ENCODE measurements at regions not wholly inside any gene's neighbourhood (a gene's known extent, or its start where the extent isn't known, plus 50 kb on each side); places are given as distances from the start of the nearest gene placed in this dataset.

DNA sequence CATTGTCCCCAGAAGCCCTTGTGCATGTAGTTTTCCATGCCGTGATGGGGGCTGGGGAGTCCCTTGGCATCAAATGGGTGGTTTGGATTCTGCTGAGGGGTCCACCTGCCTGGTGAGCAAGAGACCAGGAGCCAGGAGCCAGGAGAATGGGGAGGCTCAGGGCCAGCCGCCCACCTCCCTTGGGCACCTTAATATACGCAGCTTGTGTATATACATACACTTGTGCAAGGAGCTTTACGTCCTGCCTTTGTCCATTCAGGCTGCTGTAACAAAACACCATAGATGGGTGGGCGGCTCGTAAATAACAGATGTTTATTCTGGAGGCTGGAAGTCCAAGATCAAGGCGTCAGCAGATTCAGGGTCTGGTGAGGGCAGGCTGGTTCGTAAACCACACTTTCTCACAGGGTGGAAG lies 62.5 kb downstream of the SMIM38 start:
- H4K20me1 ChIP-seq (ENCODE audit: insufficient read depth, low read length), result no peaks in the 10 kb centered on the region
- no peak for TF ChIP-seq EZH2phosphoT487 (IDR thresholded peaks at IDR 0.05; ENCODE audit: low read depth)
- TF ChIP-seq, protein P1, sequence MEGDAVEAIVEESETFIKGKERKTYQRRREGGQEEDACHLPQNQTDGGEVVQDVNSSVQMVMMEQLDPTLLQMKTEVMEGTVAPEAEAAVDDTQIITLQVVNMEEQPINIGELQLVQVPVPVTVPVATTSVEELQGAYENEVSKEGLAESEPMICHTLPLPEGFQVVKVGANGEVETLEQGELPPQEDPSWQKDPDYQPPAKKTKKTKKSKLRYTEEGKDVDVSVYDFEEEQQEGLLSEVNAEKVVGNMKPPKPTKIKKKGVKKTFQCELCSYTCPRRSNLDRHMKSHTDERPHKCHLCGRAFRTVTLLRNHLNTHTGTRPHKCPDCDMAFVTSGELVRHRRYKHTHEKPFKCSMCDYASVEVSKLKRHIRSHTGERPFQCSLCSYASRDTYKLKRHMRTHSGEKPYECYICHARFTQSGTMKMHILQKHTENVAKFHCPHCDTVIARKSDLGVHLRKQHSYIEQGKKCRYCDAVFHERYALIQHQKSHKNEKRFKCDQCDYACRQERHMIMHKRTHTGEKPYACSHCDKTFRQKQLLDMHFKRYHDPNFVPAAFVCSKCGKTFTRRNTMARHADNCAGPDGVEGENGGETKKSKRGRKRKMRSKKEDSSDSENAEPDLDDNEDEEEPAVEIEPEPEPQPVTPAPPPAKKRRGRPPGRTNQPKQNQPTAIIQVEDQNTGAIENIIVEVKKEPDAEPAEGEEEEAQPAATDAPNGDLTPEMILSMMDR (IDR thresholded peaks at IDR 0.05; ENCODE audit: low read depth, low read length), result no peak
- no peak overlapping the region for H3K9ac ChIP-seq (ENCODE audit: low read length)
- H3K4me3 ChIP-seq (ENCODE audit: low read length), result no peak overlapping the region
- peaks cover 9% of the 10 kb centered on the region for H3K4me1 ChIP-seq (ENCODE audit: low read length)
- H3K27ac ChIP-seq (ENCODE audit: low read length), result no peak overlapping the region
- H3K27me3 ChIP-seq (ENCODE audit: low read depth, low read length), result peaks cover 18% of the 10 kb centered on the region
- H3K36me3 ChIP-seq (replicated peaks; ENCODE audit: low read depth, low read length), result peaks cover 6% of the 10 kb centered on the region
- no peaks in the 10 kb centered on the region for H3K79me2 ChIP-seq (ENCODE audit: low read length)
- no peak overlapping the region for H3K4me2 ChIP-seq (ENCODE audit: low read length)
- H2AFZ ChIP-seq (ENCODE audit: low read depth, low read length), result no peak overlapping the region
- no peaks in the 10 kb centered on the region for H3K9me3 ChIP-seq (ENCODE audit: insufficient read depth, low read length)

DNA sequence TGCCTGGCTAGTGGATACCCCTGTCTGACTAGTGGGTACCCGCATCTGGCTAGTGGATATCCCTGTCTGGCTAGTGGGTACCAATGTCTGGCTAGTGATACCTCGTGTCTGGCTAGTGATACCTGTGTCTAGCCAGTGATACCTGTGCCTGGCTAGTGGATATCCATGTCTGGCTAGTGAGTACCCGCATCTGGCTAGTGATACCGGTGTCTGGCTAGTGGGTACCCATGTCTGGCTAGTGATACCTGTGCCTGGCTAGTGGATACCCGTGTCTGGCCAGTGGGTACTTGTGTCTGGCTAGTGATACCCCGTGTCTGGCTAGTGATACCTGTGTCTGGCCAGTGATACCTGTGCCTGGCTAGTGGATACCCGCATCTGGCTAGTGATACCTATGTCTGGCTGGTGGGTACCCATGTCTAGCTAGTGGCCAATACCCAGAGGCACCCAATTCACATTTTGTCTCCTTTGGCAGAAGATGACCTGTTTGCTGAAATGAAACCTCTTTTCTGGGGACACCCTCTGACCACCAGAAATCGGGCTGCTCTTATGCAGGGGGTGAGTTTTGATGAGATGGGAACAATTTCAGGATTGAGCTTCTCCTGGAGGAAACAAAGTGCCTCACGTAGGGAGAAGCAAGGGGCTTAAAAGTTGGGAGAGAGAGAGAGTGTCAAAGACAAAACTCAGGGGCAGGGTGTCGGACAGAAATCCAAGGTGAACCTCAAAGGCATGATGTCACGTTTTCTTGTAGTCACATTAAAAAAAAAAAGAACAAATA lies 63.4 kb downstream of the SMIM38 start:
- Histone ChIP-seq H4K20me1 (ENCODE audit: insufficient read depth, low read length) (no peaks in the 10 kb centered on the region), H3K27ac (ENCODE audit: low read length) (no peak overlapping the region), H3K27me3 (ENCODE audit: low read depth, low read length) (peaks cover 25% of the 10 kb centered on the region), H3K4me3 (ENCODE audit: low read length) (no peak overlapping the region), H3K36me3 (replicated peaks; ENCODE audit: low read depth, low read length) (peaks cover 2% of the 10 kb centered on the region), H3K4me1 (ENCODE audit: low read length) (peaks cover under 1% of the 10 kb centered on the region; the same call in 1 of the 2 replicates), H3K9me3 (ENCODE audit: insufficient read depth, low read length) (no peaks in the 10 kb centered on the region), H3K79me2 (ENCODE audit: low read length) (no peaks in the 10 kb centered on the region), H3K9ac (ENCODE audit: low read length) (no peak overlapping the region), H2AFZ (ENCODE audit: low read depth, low read length) (no peak overlapping the region), H3K4me2 (ENCODE audit: low read length) (no peak overlapping the region)
- TF ChIP-seq, protein P1 (IDR thresholded peaks at IDR 0.05; ENCODE audit: low read depth, low read length), result no peak
- TF ChIP-seq EZH2phosphoT487 (IDR thresholded peaks at IDR 0.05; ENCODE audit: low read depth), result no peak

DNA sequence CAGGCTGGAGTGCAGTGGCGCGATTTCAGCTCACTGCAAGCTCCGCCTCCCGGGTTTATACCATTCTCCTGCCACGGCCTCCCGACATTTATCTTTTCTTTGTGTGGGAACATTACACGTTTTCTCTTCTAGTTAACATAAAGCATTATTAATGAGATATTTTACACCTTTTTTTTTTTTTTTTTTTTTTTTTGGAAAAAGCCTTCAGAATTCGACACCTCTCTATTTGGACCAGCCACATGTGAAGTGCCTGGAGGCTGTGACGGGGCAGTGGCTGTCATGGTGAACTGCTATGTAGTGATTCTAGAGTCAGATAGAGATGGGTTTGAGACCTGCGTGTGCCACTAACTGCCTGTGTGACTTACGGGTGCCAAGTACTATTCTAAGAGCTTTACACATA lies 64.3 kb downstream of the SMIM38 start:
- H3K79me2 ChIP-seq (ENCODE audit: low read length), result no peaks in the 10 kb centered on the region
- no peaks in the 10 kb centered on the region for H3K36me3 ChIP-seq (replicated peaks; ENCODE audit: low read depth, low read length)
- no peak for TF ChIP-seq EZH2phosphoT487 (IDR thresholded peaks at IDR 0.05; ENCODE audit: low read depth)
- TF ChIP-seq, protein P1 (IDR thresholded peaks at IDR 0.05; ENCODE audit: low read depth, low read length), result no peak
- H4K20me1 ChIP-seq (ENCODE audit: insufficient read depth, low read length), result no peaks in the 10 kb centered on the region
- no peak overlapping the region for H3K27ac ChIP-seq (ENCODE audit: low read length)
- H3K4me2 ChIP-seq (ENCODE audit: low read length), result no peak overlapping the region
- no peak overlapping the region for H3K4me3 ChIP-seq (ENCODE audit: low read length)
- no peak overlapping the region for H3K9ac ChIP-seq (ENCODE audit: low read length)
- H3K9me3 ChIP-seq (ENCODE audit: insufficient read depth, low read length), result no peaks in the 10 kb centered on the region
- no peaks in the 10 kb centered on the region for H3K4me1 ChIP-seq (ENCODE audit: low read length)
- H2AFZ ChIP-seq (ENCODE audit: low read depth, low read length), result no peak overlapping the region
- H3K27me3 ChIP-seq (ENCODE audit: low read depth, low read length), result peaks cover 28% of the 10 kb centered on the region

DNA sequence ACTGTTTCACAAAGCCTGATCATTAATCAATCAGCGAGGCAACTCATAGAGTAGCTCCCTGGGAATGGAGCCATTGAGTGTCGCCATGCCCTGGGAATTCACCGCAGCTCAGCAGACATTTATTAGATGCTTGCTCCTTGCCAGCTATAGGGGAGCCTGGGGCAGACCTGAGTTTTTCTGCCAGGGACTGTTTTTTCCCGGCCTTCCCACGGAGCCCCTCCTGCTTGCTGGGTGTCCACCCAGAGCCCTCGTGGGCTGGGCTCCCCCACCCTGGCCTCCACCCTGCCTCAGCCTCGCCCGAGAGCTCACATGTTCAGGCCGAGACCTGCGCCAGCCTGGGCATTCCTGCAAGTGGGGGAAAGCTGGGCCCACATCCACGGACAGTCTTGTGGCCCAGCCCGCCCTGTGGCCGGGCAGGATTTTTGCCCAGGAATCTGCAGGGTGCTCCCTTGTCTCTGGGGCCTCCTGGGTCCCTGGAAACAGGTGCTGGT lies 64.9 kb downstream of the SMIM38 start:
- peaks cover 35% of the 10 kb centered on the region for H3K27me3 ChIP-seq (ENCODE audit: low read depth, low read length)
- no peak overlapping the region for H3K4me2 ChIP-seq (ENCODE audit: low read length)

More for the DNA sequence above, 64.9 kb downstream of the SMIM38 start:
- Histone ChIP-seq H3K27ac (ENCODE audit: low read length) (no peak overlapping the region), H3K9ac (ENCODE audit: low read length) (no peak overlapping the region), H3K79me2 (ENCODE audit: low read length) (no peaks in the 10 kb centered on the region), H3K4me1 (ENCODE audit: low read length) (no peaks in the 10 kb centered on the region), H3K36me3 (replicated peaks; ENCODE audit: low read depth, low read length) (no peaks in the 10 kb centered on the region), H4K20me1 (ENCODE audit: insufficient read depth, low read length) (no peaks in the 10 kb centered on the region), H3K4me3 (ENCODE audit: low read length) (no peak overlapping the region), H2AFZ (ENCODE audit: low read depth, low read length) (no peak overlapping the region), H3K9me3 (ENCODE audit: insufficient read depth, low read length) (no peaks in the 10 kb centered on the region)
- TF ChIP-seq EZH2phosphoT487 (IDR thresholded peaks at IDR 0.05; ENCODE audit: low read depth), result no peak
